Motor neuron (in vitro differentiated cells): ENCODE measurements at regions not wholly inside any gene's neighbourhood (a gene's known extent, or its start where the extent isn't known, plus 50 kb on each side); places are given as distances from the start of the nearest gene placed in this dataset.

ENCODE experiments used
- ATAC-seq, 8 experiments: fragments of 200-7000 bp; cut with Tn5 transposase; replicated peaks in 6 of 8; 2 replicates each; pipeline ENCODE4 v1.8.0; 2021; ENCODE audit warnings: mild to moderate bottlenecking in 8 of 8, moderate library complexity in 8 of 8
- H3K27ac ChIP-seq, 2 donors: fragments of 250-450 bp; sonication (Bioruptor Pico); 2 replicates each; pipeline ENCODE4 v1.9.0; 2021; ENCODE audit warnings: antibody characterized with exemption in 2 of 2, mild to moderate bottlenecking in 2 of 2, moderate library complexity in 1 of 2
- H3K4me1 ChIP-seq, 2 donors: fragments of 250-450 bp; sonication (Bioruptor Pico); replicated peaks in 1 of 2; 2 replicates each; pipeline ENCODE4 v1.6.1; 2021; ENCODE audit warnings: antibody characterized with exemption in 2 of 2, mild to moderate bottlenecking in 2 of 2, moderate library complexity in 1 of 2
- H3K4me3 ChIP-seq, 5 donors: fragments of 250-450 bp; sonication (Bioruptor Pico); 2 replicates each; pipeline ENCODE4 v1.9.0; 2021; ENCODE audit warnings: antibody characterized with exemption in 5 of 5, mild to moderate bottlenecking in 5 of 5, moderate library complexity in 4 of 5
- WGBS, 10 experiments: fragments of 450-650 bp; shearing (Covaris generic); methylation state at CpG; one replicate each; pipeline ENCODE4 v1.0.0; 2022; 5-methylcytosine and 5-hydroxymethylcytosine counted together
- in situ Hi-C, 9 experiments: fragments of 400-800 bp; cut with MboI; loops; one replicate each; pipeline ENCODE4 v1.15.0; 2021; ENCODE audit warnings: low sequenced_read_pairs in 9 of 9, low pct_unique_long_range_greater_than_20kb in 2 of 9; ENCODE audit not compliant: unreplicated experiment in 9 of 9

- Histone ChIP-seq H3K4me1 (no peaks in the 10 kb centered on the region), H3K27ac (no peak overlapping the region), H3K4me3 (no peak overlapping the region)
- in situ Hi-C loops: no loop called here
- ATAC-seq: no peak
These were observed 332.0 kb downstream of the TMEM161B start for GRCh38 chr5:87936667-87937066.

- Histone ChIP-seq H3K4me1 (no peaks in the 10 kb centered on the region), H3K4me3 (no peak overlapping the region), H3K27ac (no peak overlapping the region)
- WGBS, 10 experiments: 0 to 100% (median 67%) methylated on average over 1 to 4 of the region's 7 CpGs; no CpG with 5 or more reads in 3 of the 10 experiments
- in situ Hi-C loops: no loop called here
- ATAC-seq: peak in 1 of 8 experiments; percentile 16
These were observed 344.2 kb downstream of the TMEM161B start for GRCh38 chr5:87924436-87924835.

- H3K4me1 ChIP-seq: no peaks in the 10 kb centered on the region
- no peak for ATAC-seq
- in situ Hi-C loops: no loop called here
- WGBS, 10 experiments: 0 to 83% (median 69%) methylated on average over 1 to 4 of the region's 4 CpGs; no CpG with 5 or more reads in 1 of the 10 experiments
- no peak overlapping the region for H3K27ac ChIP-seq
- H3K4me3 ChIP-seq: no peak overlapping the region
These were observed 352.3 kb downstream of the TMEM161B start for GRCh38 chr5:87916320-87916719.

GRCh38 chr5:87912419-87912818, 356.2 kb downstream of the TMEM161B start:
- Histone ChIP-seq H3K4me3 (no peak overlapping the region), H3K4me1 (no peaks in the 10 kb centered on the region), H3K27ac (no peak overlapping the region)
- in situ Hi-C loops: no loop called here
- no peak for ATAC-seq
- WGBS, 10 experiments: 43 to 100% (median 100%) methylated on average over 1 of the region's 1 CpG; no CpG with 5 or more reads in 7 of the 10 experiments

- no peak for ATAC-seq
- Histone ChIP-seq H3K4me3 (no peak overlapping the region), H3K4me1 (no peaks in the 10 kb centered on the region), H3K27ac (no peak overlapping the region)
- WGBS, 10 experiments: 0 to 100% (median 42%) methylated on average over 1 to 2 of the region's 2 CpGs; no CpG with 5 or more reads in 3 of the 10 experiments
- in situ Hi-C loops: no loop called here
These were observed 359.3 kb downstream of the TMEM161B start for GRCh38 chr5:87909382-87909781.

- in situ Hi-C loops: no loop called here
- H3K27ac ChIP-seq: no peak overlapping the region
These were observed 361.7 kb downstream of the TMEM161B start for GRCh38 chr5:87906962-87907361.

GRCh38 chr5:87900419-87900818, 368.2 kb downstream of the TMEM161B start:
- WGBS, 10 experiments: 4 to 100% (median 91%) methylated on average over 1 to 2 of the region's 2 CpGs
- Histone ChIP-seq H3K4me1 (peaks cover 8 to 12% of the 10 kb centered on the region in 2 donors), H3K4me3 (no peak overlapping the region), H3K27ac (no peak overlapping the region)
- in situ Hi-C loops: no loop called here
- no peak for ATAC-seq

More at GRCh38 chr5:87906962-87907361, 361.7 kb downstream of the TMEM161B start:
- H3K4me3 ChIP-seq: no peak overlapping the region
- H3K4me1 ChIP-seq: no peaks in the 10 kb centered on the region
- ATAC-seq: no peak

- Histone ChIP-seq H3K4me3 (no peak overlapping the region), H3K4me1 (peaks cover 8 to 12% of the 10 kb centered on the region in 2 donors), H3K27ac (no peak overlapping the region)
- 0 to 28% (median 12%) methylated on average over 1 to 3 of the region's 3 CpGs; no CpG with 5 or more reads in 1 of the 10 experiments for WGBS, 10 experiments
- in situ Hi-C loops: no loop called here
- peak in 4 of 8 experiments; percentile 29 to 51 (median 40) for ATAC-seq
These were observed 368.9 kb downstream of the TMEM161B start for GRCh38 chr5:87899721-87900131.

GRCh38 chr5:87899208-87899661, 369.4 kb downstream of the TMEM161B start:
- H3K4me1 ChIP-seq: peaks cover 8 to 12% of the 10 kb centered on the region in 2 donors
- H3K27ac ChIP-seq: no peak overlapping the region
- ATAC-seq: peak in 7 of 8 experiments; percentile 45 to 84 (median 56)
- in situ Hi-C loops: no loop called here
- H3K4me3 ChIP-seq: no peak overlapping the region
- WGBS, 10 experiments: 8 to 87% (median 34%) methylated on average over 1 to 4 of the region's 4 CpGs

GRCh38 chr5:87898574-87898973, 370.1 kb downstream of the TMEM161B start:
- no peak overlapping the region for H3K27ac ChIP-seq
- WGBS, 10 experiments: 0 to 74% (median 50%) methylated on average over 2 to 6 of the region's 6 CpGs
- H3K4me3 ChIP-seq: no peak overlapping the region
- no peak for ATAC-seq
- in situ Hi-C loops: no loop called here
- peaks cover 8 to 12% of the 10 kb centered on the region in 2 donors for H3K4me1 ChIP-seq

GRCh38 chr5:87888139-87888538, 380.5 kb downstream of the TMEM161B start:
- Histone ChIP-seq H3K27ac (no peak overlapping the region), H3K4me1 (peaks cover 0 to 8% of the 10 kb centered on the region in 2 donors), H3K4me3 (no peak overlapping the region)
- ATAC-seq: no peak
- in situ Hi-C loops: no loop called here
- WGBS, 10 experiments: 0 to 100% (median 51%) methylated on average over 1 to 2 of the region's 2 CpGs; no CpG with 5 or more reads in 4 of the 10 experiments

GRCh38 chr5:87887247-87887646, 381.4 kb downstream of the TMEM161B start:
- ATAC-seq: no peak
- 6 to 100% (median 90%) methylated on average over 1 to 2 of the region's 2 CpGs; no CpG with 5 or more reads in 1 of the 10 experiments for WGBS, 10 experiments
- peaks cover 0 to 8% of the 10 kb centered on the region in 2 donors for H3K4me1 ChIP-seq
- no peak overlapping the region for H3K4me3 ChIP-seq
- H3K27ac ChIP-seq: no peak overlapping the region
- in situ Hi-C loops: no loop called here

- H3K4me1 ChIP-seq: peaks cover 0 to 8% of the 10 kb centered on the region in 2 donors
- in situ Hi-C loops: no loop called here
- H3K27ac ChIP-seq: no peak overlapping the region
- H3K4me3 ChIP-seq: no peak overlapping the region
- 0% methylated on average over 1 of the region's 1 CpG; no CpG with 5 or more reads in 4 of the 10 experiments for WGBS, 10 experiments
- peak in 3 of 8 experiments; percentile 39 to 82 (median 40) for ATAC-seq
These were observed 382.5 kb downstream of the TMEM161B start for GRCh38 chr5:87886164-87886563.

- peak in 1 of 8 experiments; percentile 16 for ATAC-seq
- Histone ChIP-seq H3K27ac (no peak overlapping the region), H3K4me1 (peaks cover 0 to 8% of the 10 kb centered on the region in 2 donors), H3K4me3 (no peak overlapping the region)
- WGBS, 10 experiments: 0 to 77% (median 42%) methylated on average over 1 of the region's 1 CpG; no CpG with 5 or more reads in 4 of the 10 experiments
- in situ Hi-C loops: no loop called here
These were observed 382.9 kb downstream of the TMEM161B start for GRCh38 chr5:87885758-87886157.
